NCI-H226 (cell line): ENCODE measurements at regions not wholly inside any gene's neighbourhood (a gene's known extent, or its start where the extent isn't known, plus 50 kb on each side); places are given as distances from the start of the nearest gene placed in this dataset.

Source experiments
- DNase-seq: peaks from one replicate; pipeline ENCODE4 v3.0.0-alpha.2; 2015

DNA sequence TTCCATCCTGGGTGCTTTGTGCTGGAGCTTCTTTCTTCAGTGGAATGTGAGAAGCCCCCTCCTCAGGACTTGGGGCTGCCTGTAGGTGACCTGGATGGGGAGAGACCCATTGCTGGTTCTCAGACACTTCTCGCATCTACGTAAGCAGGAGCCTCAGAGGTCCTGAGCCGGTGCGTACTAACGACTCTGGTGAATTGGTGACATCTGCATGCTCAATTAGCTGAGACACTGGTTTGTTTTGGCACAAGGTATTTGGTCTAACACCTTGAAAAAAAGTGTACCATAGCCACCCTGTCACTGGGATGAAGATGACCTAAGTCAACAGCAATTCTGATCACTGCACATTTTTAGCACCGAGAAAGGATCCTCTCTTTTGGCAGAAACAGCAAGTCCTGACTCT, 57.7 kb downstream of the LRRC30 start:
- no peak for DNase-seq

DNA sequence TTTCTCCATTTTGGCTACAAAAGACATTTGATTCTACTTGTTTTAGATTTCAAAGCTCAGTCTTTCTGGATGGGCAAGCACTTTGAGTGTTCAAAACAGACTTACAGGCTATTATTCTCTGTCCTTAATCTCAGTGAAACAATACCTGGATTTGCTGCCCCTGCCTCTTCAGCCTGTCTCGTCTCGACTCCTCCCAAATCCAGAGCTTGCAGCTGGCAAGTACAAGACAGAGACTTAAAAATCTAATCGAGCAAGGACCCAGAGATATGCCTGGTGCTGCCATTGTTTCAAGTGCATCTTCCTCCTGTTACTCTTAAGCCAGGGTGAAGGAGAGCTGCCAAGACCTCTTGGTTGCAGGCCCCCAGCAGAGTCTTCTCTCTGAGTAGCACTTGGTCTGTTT, 59.2 kb downstream of the LRRC30 start:
- no peak for DNase-seq

DNA sequence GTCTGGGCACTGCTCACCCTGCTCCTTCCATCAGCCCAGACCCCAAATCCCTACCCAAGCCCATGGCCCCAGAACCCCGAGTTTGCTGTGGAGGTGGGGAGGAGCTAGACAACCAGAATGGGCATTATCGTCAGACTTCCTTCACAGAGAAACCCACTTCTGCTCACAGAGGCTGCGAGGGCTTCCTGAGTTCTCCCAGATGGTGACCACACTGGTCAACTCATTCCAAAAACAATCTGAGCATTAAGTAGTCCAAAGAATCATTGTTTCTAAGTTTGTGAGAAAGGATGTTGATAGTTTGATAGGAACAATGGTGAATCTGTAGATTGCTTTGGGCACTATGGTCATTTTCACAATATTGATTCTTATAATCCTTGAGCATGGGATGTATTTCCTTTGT, 60.2 kb downstream of the LRRC30 start:
- DNase-seq: no peak

DNA sequence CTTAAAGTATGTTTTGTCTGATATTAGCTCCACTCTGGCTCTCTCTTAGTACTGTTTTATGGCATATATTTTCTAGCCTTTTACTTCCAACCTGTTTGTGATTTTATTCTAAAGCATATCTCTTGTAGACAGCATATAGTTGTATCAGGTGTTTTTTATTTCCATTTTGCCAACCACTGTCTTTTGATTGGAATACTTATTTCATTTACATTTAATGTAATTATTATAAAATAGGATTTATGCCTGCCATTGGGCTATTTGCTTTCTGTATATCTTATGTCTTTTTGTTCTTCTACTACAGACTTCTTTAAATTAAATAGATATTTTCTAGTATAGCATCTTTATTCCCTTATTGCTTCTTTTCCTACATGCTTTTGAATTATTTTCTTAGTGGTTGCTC, 67.3 kb downstream of the LRRC30 start:
- DNase-seq: no peak

DNA sequence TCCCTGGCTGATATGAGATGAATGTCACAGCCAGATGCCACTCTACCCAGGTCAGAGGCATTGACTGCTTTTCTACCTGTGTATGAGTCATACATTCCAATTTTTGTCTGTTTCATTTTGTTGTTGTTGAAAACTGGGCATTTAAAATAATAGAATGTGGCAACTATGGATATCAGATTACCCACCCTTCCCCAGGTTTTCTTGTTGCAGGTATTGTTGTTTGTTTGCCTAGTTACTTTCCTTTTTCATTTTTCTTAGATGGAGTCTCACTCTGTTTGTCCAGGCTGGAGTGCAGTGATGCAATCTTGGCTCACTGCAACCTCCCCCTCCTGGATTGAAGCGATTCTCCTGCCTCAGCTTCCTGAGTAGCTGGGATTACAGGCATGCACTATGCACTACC, 70.2 kb downstream of the LRRC30 start:
- DNase-seq: no peak

DNA sequence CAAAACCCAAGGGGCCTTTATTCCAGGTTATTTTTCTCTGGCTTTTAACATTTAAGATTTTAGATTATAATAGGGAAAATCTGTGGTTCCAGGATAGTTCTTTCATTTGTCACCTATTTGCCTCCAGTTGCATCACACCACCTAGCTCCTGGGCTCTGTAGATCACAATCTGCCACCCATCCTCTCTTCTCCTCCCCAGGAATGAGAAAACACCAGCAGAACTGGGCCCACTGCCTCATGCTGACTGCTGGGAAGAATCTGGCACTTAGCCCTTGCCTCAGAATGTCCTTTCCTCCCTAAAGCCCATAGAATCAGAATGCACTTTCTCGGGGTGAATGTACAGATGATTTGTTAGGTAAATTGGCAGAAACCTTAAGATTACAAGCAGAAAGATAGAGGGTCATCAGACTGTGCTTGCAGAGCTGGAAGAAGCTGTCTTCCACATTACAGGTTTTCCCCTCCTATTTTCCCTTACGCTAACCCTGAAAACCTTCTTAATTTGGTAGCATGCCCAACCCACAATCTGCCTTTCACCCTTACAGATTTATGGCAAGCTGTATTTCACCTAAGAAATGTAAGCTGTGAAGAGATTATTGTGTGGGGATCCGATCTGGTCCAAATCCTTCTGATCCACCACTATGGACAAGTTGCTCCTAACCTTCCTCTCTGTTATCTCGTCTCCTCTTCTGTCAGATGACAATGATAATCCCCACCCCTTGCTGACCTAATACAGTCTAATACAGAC, 72.6 kb downstream of the LRRC30 start:
- no peak for DNase-seq

DNA sequence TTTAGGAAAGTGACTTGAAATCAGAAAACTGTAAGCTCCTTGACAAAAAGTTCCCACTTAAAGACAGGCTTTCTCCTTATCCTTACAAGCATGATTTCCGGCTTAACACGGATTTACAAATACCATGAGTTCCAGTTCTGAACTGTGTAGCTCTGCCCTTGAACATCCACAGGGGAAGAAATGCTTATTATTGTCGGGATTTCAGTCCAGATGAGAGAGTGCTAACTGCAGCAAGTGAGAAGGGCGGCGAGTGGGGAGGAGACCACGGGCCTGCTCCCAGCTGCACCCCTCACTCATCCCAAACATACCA, 73.1 kb downstream of the LRRC30 start:
- no peak for DNase-seq

DNA sequence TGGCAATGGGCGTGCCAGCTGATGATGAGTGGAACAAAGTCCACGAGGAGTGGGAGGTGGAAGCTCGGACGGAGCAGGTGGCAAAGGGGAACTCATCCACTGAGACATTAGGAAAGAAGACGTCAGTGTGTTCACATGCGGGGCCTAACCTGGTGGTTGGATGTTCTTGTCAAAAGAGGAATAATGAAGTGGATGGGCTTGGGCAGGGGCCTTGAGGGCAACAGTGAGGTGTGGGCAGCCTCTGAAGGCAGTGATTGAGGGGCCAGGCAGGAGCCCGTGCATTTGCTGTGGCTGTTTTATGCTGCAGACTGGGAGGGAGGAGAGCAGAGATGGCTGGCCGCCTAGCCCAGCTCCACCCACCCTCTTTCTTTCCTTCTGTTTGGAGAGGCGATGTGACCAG, 74.5 kb downstream of the LRRC30 start:
- DNase-seq: no peak

DNA sequence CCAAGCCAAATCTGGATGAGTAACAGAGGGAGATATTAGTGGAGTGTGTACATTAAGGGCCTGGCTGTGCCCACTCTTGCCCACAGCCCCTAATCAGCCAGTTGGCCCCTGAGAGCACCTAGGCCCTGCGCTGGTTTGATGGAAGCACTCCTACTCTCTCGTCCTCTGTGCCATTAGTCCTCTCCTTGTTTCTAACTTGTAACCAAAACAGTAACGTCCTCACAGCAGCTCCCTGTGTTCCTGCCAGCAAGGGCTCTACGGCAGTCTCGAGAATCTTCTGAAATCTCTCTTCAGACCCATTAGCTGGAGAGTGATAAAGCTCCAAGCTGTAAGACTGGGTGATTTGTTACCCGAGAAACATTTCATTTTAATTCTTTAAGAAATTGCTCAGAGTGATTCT, 76.1 kb downstream of the LRRC30 start:
- DNase-seq: no peak

DNA sequence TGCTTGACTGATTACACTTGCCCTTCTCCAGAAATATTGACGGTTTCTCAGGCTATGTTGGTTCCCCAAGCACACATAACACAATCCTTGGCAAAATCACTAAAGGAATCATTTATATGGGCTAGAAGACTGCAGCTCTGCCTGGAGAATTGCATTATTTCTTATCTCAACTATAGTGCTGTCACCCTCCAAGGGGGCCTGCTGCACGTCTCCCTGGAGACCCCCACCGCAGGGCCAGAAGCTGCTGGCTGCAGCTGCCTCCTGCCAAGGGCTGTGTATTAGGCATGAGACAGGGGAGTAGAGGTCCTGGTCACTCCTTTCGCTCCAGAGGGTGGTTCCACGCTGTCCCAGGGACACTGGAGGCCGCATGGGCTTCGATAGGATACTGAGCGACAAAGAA, 76.6 kb downstream of the LRRC30 start:
- no peak for DNase-seq

DNA sequence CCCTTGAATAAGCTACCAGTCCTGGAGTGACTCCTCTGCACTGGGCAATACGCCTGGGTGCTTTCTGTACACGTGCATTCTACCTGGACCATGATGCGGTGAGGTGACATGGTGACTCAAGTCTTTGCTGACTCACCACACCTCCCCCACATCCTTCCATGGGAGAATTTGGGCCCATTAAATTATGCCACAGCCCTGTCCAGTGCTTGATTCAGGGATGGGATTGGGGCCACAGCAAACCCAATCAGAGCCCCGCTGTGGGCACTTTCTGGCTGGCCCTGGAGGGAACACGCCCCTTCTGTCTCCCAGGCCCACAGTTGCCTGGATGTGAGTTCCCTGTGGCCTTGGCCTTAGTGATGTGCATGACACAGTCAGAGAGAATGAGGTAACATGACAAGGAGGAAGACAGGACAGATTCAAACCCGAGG, 86.9 kb downstream of the LRRC30 start:
- no peak for DNase-seq

DNA sequence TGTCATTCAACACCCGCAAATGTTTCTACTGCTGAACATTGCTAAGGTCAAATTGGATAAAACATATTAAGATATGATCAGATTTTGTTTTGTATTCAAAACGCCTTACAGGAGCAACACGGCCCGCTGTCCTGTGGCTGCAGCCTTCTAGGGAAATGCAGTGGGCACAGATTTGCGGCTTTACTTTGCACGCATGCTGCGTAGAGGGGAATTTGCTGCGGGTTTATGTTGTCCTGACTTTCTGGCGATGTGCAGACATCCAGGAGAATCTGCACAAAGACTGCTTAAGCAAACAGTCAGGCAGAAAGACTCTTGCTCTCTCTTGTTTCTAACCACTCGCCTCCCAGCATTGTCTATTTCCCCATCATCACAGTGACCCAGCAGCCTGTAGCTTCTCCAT, 88.3 kb downstream of the LRRC30 start:
- DNase-seq: no peak

DNA sequence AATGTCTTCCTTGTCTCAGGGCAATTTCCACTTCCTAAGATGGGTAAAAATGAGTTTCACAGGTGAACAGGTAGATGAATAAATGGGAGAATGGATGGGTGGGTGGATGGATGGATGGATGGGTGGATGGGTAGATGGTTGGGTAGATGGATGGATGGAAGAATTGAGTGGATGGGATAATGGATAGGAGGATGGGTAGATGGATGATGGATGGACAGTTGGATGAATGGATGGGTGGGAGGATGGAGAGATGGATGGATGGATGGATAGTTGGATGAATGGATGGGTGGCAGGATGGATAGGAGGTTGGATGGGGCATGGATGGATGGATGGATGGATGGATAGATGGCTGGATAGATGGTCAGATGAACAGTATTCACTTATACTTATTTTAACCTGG, 90.9 kb downstream of the LRRC30 start:
- no peak for DNase-seq

DNA sequence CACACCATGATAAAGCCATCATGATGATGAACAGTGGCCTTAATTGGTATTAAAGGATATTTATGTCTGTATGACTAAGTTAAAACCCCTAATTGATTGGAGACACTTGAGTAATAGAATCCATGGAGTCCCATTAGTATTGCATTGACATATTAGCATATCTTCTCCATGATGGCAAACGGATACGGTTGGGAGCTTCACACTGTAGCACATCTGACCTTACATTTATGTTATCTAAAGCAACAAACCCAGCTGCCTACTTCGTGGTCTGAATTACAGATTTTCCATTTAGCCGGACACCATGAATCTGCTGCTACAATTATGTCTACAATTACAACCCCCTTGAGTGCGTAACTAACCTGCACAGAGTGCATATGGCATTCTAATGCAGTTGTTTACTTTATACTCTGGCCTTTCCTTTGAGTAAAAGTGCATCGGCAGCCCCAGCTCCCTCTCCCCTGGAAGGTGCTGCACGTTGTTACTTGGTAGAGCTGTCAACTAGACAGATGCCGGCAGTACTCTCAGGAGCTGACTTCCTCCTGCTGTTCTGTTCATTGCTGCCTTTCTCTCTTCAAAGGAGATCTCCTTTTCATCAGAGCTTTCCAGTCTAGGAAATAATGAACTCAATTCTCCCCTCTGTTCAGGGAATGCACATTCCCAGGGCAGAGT, 92.1 kb downstream of the LRRC30 start:
- DNase-seq: no peak

DNA sequence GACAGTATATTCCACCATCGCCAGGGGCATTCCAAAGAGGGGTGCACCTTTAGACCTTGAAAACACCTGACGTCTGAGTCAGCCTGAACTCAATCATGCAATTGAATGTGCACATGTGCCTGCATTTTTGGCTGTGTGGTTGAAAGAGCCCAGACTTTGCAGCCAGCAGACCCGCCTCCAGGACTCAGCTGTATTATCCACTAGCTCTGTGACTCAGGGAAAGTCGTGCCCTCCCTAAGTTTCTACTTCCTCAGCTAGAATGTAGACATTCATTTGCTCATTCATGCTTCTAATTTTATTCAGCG, 94.2 kb downstream of the LRRC30 start:
- peak; percentile 54 for DNase-seq

DNA sequence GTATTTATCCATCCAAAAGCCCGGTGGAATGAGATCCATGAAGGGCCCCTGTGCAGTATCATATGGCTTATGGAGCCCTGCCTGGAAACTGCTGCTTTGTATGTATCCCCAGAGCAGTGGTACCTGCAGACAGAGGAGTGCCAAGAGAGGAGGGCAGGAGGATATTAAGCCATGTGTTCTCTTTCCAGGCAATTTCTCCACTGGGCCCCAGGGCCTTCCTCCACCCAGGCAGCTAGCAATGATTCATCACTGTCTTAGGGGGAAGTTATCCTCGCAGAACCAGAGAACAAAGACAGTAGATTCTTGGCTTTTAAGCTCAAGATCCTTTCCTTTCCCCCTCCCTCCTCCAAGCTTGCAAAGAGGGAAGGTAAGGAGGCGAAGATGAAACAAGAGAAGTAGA, 98.1 kb downstream of the LRRC30 start:
- DNase-seq: peak; percentile 54

DNA sequence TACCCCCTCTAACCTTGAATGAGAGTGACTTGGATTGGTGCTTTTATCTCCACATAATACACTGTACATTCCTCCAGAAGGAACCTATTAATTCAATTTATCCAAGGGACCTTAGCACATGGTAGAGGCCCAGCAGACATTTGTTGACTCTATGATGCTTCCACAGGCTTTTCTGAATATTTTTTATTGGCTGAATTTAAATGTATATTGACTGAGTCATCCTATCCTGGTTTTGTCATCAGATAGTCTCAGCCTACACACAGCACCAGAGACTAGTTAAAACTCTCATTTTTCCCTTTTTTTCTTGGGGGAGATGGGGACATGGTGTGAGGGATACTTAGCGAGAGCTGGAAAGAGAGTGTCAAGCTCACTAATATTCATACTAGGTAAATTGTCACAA, 101.6 kb downstream of the LRRC30 start:
- DNase-seq: no peak

DNA sequence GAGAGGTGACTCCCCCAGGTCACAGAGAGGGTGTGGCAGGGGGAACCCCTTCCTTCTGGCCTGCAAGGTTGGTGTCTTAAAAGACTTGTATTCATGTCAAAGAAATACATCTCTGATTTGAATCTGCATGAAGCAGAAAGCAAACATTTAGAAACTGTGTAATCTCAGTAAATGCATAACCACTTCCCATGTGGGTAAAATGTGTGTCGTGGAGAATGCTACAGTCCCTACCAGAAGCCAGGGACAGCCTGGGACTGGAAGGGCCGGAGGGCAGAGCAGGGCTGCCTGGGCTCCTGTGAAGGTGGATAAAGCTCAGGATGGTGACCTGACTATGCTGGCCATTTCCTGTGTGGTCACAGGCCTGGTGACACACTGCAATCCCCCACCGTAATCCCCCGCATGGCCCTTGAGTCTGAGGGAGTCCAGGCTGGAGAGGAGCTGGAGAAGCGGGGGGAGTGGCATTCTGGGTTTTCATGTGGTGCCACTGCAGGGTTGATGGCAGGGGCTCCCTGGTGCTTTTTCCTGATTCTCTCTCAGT, 102.2 kb downstream of the LRRC30 start:
- DNase-seq: no peak

DNA sequence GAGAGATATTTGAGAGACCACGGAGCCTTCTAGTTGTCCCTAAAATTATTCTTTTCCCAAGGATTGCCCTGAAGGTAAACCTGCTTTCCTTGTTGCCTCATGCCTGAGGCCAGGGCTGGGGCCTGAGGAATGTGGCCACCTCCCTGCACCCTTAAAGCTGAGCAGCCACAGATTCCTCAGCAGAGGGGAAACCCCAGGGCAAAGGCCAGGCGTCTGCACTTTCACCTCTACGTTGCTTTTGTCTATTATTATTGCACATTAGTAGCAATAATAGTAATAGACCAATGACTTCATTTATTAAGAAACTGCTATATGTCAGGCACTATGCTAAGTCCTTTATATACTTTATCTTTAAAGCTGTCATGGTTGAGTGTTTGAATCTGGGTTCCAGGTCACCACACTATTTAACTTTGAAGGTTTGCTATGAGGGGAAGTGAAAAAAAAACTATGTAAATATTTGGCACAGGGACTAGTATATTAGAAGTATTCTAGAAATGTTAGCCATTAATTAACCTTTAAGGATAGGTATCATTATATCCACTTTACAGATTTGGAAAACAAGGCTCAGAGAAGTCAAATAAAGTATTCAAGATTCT, 104.2 kb downstream of the LRRC30 start:
- DNase-seq: no peak

DNA sequence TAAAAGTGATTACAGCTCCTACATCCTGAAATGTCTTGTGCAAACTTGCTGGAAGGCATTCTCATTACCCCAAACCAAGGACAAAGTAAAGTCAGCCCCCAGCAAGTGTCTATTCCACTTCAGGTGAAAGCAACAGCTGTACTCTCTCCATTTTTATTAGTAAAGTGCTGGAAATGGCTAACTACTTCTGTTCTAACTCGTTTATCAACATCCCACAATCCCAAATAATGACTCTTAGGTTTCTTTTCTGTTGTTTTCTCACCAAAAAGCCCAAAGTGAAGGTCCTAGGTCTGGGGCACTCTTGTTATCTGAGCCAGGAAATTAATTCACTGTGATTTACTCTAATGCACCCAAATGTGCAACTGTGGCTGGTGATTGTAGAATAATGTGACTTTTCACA, 105.7 kb downstream of the LRRC30 start:
- no peak for DNase-seq

DNA sequence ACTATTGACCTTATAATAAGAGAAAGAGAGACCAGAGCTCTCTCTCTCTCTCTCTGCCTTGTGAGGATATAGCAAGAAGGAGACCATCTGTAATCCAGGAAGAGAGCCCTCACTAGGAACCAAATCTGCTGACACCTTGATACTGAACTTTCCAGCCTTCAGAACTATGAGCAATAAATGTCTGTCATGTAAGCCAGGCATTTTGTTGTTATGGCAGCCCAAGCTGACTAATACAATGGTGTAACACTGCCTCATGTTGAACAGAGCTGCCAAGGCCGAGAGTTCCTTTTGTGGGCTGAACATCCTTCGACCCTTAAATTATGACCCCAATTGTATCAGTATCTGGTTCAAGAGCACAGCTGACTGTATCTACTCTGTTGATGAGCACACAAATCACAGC, 108.0 kb downstream of the LRRC30 start:
- DNase-seq: no peak

DNA sequence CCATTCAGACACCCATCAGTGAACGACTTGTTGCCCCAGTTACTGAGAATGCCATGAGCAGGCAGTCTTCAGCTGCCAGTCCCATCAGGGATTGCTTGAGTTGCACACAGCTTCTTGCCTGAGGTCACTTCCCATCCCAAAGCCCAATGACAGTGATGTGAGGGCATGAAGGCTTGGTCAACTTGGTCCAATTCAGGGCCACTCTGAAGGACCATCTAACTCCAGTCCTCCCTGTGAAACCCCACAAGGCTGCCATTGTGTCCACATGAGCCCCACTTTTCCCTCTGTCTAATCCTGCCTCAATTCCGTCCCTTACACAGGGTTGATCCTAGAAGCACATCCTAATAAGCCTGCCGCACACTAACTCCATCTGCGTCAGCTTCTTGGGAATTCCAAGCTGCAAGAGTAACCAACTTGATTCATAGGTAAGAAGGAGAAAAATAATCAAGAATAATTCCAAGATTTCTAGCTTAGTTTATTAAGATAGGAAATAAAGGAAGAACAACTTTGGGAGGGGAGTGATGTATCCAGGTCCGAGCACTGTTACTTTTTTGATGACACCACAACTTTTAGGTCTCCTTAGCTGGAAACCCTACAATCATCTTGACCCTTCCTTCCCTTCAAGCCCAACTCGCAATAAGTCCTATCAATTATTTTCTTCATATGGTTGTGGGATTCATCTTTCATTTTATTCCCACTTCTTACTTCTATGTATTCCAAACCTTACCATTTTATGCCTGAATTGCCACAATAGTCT, 110.9 kb downstream of the LRRC30 start:
- DNase-seq: no peak

DNA sequence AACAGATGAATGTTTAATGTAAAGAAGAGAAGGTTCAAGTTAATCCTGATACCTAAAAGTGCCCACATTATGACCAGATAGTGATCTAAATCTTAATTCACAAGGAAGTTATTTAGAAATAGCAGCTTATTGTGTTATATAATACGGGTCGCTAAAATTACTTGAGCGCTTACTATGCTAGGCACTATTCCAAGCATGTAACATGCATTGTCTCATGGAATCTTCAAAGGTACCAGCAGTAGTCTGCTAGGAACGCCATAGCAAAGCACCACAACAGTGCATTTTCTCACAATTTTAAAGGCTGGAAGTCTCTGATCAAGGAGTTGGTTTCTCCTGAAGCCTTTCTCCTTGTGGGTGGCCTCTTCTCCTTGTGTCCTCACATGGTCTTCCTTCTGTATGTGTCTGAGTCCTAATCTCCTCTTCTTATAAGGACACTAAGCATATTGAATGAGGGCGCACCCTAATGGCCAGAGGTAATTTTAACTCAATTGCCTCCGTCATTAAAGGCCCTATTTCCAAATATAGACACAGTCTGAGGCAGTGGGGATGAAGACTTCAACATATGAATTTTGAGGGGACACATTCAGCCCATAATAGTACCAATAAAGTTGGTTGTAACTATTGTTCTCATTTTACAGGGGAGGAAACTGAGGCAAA, 118.4 kb downstream of the LRRC30 start:
- no peak for DNase-seq
